ENCODE measurements at regions not wholly inside any gene's neighbourhood (a gene's known extent, or its start where the extent isn't known, plus 50 kb on each side); places are given as distances from the start of the nearest gene placed in this dataset.

- H3K9me3 Mint-ChIP-seq (ENCODE audit: unreplicated experiment) = no peaks in the 10 kb centered on the region
- no peak overlapping the region for H3K4me3 Mint-ChIP-seq (ENCODE audit: unreplicated experiment)
- H3K4me1 Mint-ChIP-seq (ENCODE audit: unreplicated experiment) = peaks cover 25% of the 10 kb centered on the region
- peaks cover 3% of the 10 kb centered on the region for H3K36me3 Mint-ChIP-seq (ENCODE audit: unreplicated experiment)
- H3K27ac Mint-ChIP-seq (ENCODE audit: unreplicated experiment) = no peak overlapping the region
- no peaks in the 10 kb centered on the region for H3K27me3 Mint-ChIP-seq (ENCODE audit: unreplicated experiment)
- TF ChIP-seq CTCF (IDR thresholded peaks at IDR 0.05) = no peak
- no peak for DNase-seq (ENCODE audit: extremely low spot score, unreplicated experiment)
Measured at GRCh38 chr17:72576289-72576759, 455.5 kb downstream of the SOX9 start.

GRCh38 chr17:72578817-72579470 is 458.1 kb downstream of the SOX9 start:
- Mint-ChIP-seq H3K36me3 (ENCODE audit: unreplicated experiment) (peaks cover 3% of the 10 kb centered on the region), H3K27me3 (ENCODE audit: unreplicated experiment) (no peaks in the 10 kb centered on the region), H3K9me3 (ENCODE audit: unreplicated experiment) (no peaks in the 10 kb centered on the region), H3K4me3 (ENCODE audit: unreplicated experiment) (no peak overlapping the region), H3K4me1 (ENCODE audit: unreplicated experiment) (peaks cover 19% of the 10 kb centered on the region), H3K27ac (ENCODE audit: unreplicated experiment) (no peak overlapping the region)
- no peak for DNase-seq (ENCODE audit: extremely low spot score, unreplicated experiment)
- no peak for TF ChIP-seq CTCF (IDR thresholded peaks at IDR 0.05)

GRCh38 chr17:72579990-72580320 is 459.1 kb downstream of the SOX9 start:
- Mint-ChIP-seq H3K9me3 (ENCODE audit: unreplicated experiment) (no peaks in the 10 kb centered on the region), H3K4me3 (ENCODE audit: unreplicated experiment) (no peak overlapping the region), H3K36me3 (ENCODE audit: unreplicated experiment) (no peaks in the 10 kb centered on the region), H3K27ac (ENCODE audit: unreplicated experiment) (no peak overlapping the region), H3K4me1 (ENCODE audit: unreplicated experiment) (peaks cover 17% of the 10 kb centered on the region), H3K27me3 (ENCODE audit: unreplicated experiment) (no peaks in the 10 kb centered on the region)
- no peak for DNase-seq (ENCODE audit: extremely low spot score, unreplicated experiment)
- TF ChIP-seq CTCF (IDR thresholded peaks at IDR 0.05) = no peak

GRCh38 chr17:72580321-72581127 is 459.7 kb downstream of the SOX9 start:
- Mint-ChIP-seq H3K27me3 (ENCODE audit: unreplicated experiment) (no peaks in the 10 kb centered on the region), H3K27ac (ENCODE audit: unreplicated experiment) (no peak overlapping the region), H3K4me1 (ENCODE audit: unreplicated experiment) (peaks cover 14% of the 10 kb centered on the region)

More at GRCh38 chr17:72580321-72581127, 459.7 kb downstream of the SOX9 start:
- no peak for TF ChIP-seq CTCF (IDR thresholded peaks at IDR 0.05)
- no peak overlapping the region for H3K4me3 Mint-ChIP-seq (ENCODE audit: unreplicated experiment)
- DNase-seq (ENCODE audit: extremely low spot score, unreplicated experiment) = no peak
- no peaks in the 10 kb centered on the region for H3K36me3 Mint-ChIP-seq (ENCODE audit: unreplicated experiment)
- no peaks in the 10 kb centered on the region for H3K9me3 Mint-ChIP-seq (ENCODE audit: unreplicated experiment)
